H1 (cell line): ENCODE measurements at regions not wholly inside any gene's neighbourhood (a gene's known extent, or its start where the extent isn't known, plus 50 kb on each side); places are given as distances from the start of the nearest gene placed in this dataset.

Experiments used
- CTCF ChIA-PET: fragments of 300-600 bp; sonication (Branson Sonifier 250); formaldehyde crosslinking; loops from one replicate; lab custom pipeline; 2021; ENCODE audit not compliant: partially characterized antibody; lab: Charles Lee
- POLR2A ChIA-PET: fragments of 300-600 bp; sonication (Branson Sonifier 250); formaldehyde crosslinking; loops from one replicate; lab custom pipeline; 2021; ENCODE audit warnings: inconsistent platforms; ENCODE audit not compliant: partially characterized antibody; lab: Charles Lee
- DNase-seq, 2 experiments: peaks; one replicate each; pipeline versions ENCODE4 v3.0.0 to v3.0.0-alpha.2; 2010 to 2022; ENCODE audit warnings: low spot score in 2 of 2, low read depth in 1 of 2, mixed read lengths in 1 of 2
- FAIRE-seq: peaks from 2 replicates; lab custom pipeline; 2011; peaks lifted over from hg19 to GRCh38; lab: Jason Lieb, UNC
- H2AFZ ChIP-seq: 2 replicates; pipeline ENCODE4 v1.8.1; 2012; ENCODE audit warnings: low read length, inconsistent platforms
- H2AK5ac ChIP-seq: 2 replicates; pipeline ENCODE4 v1.6.1; 2013; ENCODE audit warnings: low read depth, low read length
- H2BK120ac ChIP-seq: replicated peaks from 2 replicates; pipeline ENCODE3; 2013; ENCODE audit warnings: low read depth, low read length, inconsistent platforms
- H2BK12ac ChIP-seq: 2 replicates; pipeline ENCODE4 v1.6.1; 2013; ENCODE audit warnings: low read depth, low read length
- H2BK15ac ChIP-seq: 2 replicates; pipeline ENCODE4 v1.6.1; 2013; ENCODE audit warnings: low read length
- H2BK20ac ChIP-seq: 2 replicates; pipeline ENCODE4 v1.6.1; 2013; ENCODE audit warnings: low read length
- H2BK5ac ChIP-seq: 2 replicates; pipeline ENCODE4 v1.6.1; 2013; ENCODE audit warnings: low read depth, low read length
- H3K14ac ChIP-seq: 2 replicates; pipeline ENCODE4 v1.6.1; 2013; ENCODE audit warnings: inconsistent platforms; ENCODE audit not compliant: insufficient read length
- H3K18ac ChIP-seq: 2 replicates; pipeline ENCODE4 v1.6.1; 2013; ENCODE audit warnings: low read length; ENCODE audit errors: extremely low read depth
- H3K23ac ChIP-seq: 2 replicates; pipeline ENCODE4 v1.6.1; 2013; ENCODE audit warnings: inconsistent platforms; ENCODE audit not compliant: insufficient read length
- H3K23me2 ChIP-seq: 2 replicates; pipeline ENCODE4 v1.6.1; 2013; ENCODE audit warnings: low read depth, low read length
- H3K27ac ChIP-seq: 2 replicates; pipeline ENCODE4 v1.6.1; 2011; ENCODE audit warnings: low read depth, low read length, inconsistent platforms
- H3K27me3 ChIP-seq, 4 experiments: replicated peaks in 1 of 4; 1 replicate in 1 of 4; 2 replicates in 3 of 4; pipeline versions ENCODE4 v1.6.1 to v1.8.1; 2011 to 2013; ENCODE audit warnings: low read length in 3 of 4, mild to moderate bottlenecking in 3 of 4, inconsistent platforms in 2 of 4, mixed read lengths in 2 of 4, moderate library complexity in 1 of 4; ENCODE audit not compliant: control insufficient read depth in 3 of 4, insufficient read depth in 3 of 4; ENCODE audit errors: extremely low read depth in 1 of 4
- H3K36me3 ChIP-seq, 4 experiments: 2 replicates each; pipeline versions ENCODE4 v1.6.1 to v1.8.1; 2011 to 2013; ENCODE audit warnings: mild to moderate bottlenecking in 4 of 4, low read length in 3 of 4, moderate library complexity in 2 of 4, control low read depth in 1 of 4, inconsistent platforms in 1 of 4; ENCODE audit not compliant: insufficient read depth in 4 of 4, control insufficient read depth in 2 of 4
- H3K4ac ChIP-seq: replicated peaks from 2 replicates; pipeline ENCODE3; 2013; ENCODE audit warnings: low read length, low read depth, mixed read lengths, inconsistent platforms; ENCODE audit not compliant: insufficient read length
- H3K4me1 ChIP-seq, 4 experiments: replicated peaks in 1 of 4; 1 replicate in 1 of 4; 2 replicates in 3 of 4; pipeline versions ENCODE4 v1.6.1 to v1.8.1; 2011 to 2013; ENCODE audit warnings: low read length in 3 of 4, inconsistent platforms in 2 of 4, mixed read lengths in 1 of 4; ENCODE audit not compliant: insufficient read depth in 4 of 4, control insufficient read depth in 3 of 4
- H3K4me2 ChIP-seq, 2 experiments: 2 replicates each; pipeline versions ENCODE4 v1.6.1 to v1.8.1; 2011 to 2013; ENCODE audit warnings: low read depth in 2 of 2, low read length in 2 of 2, control low read depth in 1 of 2, inconsistent platforms in 1 of 2, mild to moderate bottlenecking in 1 of 2; ENCODE audit not compliant: insufficient read depth in 1 of 2
- H3K4me3 ChIP-seq, 4 experiments: fragments of 200-600, 300-600 bp in 1 of 4; sonication (generic), shearing (Covaris generic), sonication (Bioruptor Twin) in 1 of 4; 2 replicates each; pipeline versions ENCODE4 v1.5.1 to v1.8.1; 2011 to 2016; ENCODE audit warnings: low read length in 4 of 4, low read depth in 3 of 4, control low read depth in 2 of 4, inconsistent platforms in 2 of 4, mild to moderate bottlenecking in 2 of 4, mixed read lengths in 1 of 4, moderate library complexity in 1 of 4; ENCODE audit not compliant: insufficient read depth in 2 of 4; ENCODE audit errors: extremely low read depth in 1 of 4
- H3K56ac ChIP-seq: replicated peaks from 2 replicates; pipeline ENCODE3; 2013; ENCODE audit warnings: low read depth, mild to moderate bottlenecking, mixed read lengths, low read length, inconsistent platforms; ENCODE audit not compliant: insufficient read length
- H3K79me1 ChIP-seq: 2 replicates; pipeline ENCODE4 v1.6.1; 2013; ENCODE audit warnings: low read depth, low read length, control low read depth
- H3K79me2 ChIP-seq, 2 experiments: 2 replicates each; pipeline versions ENCODE4 v1.6.1 to v1.8.1; 2012 to 2013; ENCODE audit warnings: low read length in 2 of 2, mild to moderate bottlenecking in 2 of 2, inconsistent platforms in 1 of 2; ENCODE audit not compliant: insufficient read depth in 2 of 2, control insufficient read depth in 1 of 2
- H3K9ac ChIP-seq, 4 experiments: replicated peaks in 1 of 4; 1 replicate in 1 of 4; 2 replicates in 3 of 4; pipeline versions ENCODE4 v1.6.1 to v1.8.1; 2011 to 2013; ENCODE audit warnings: low read depth in 3 of 4, low read length in 3 of 4, control low read depth in 2 of 4, mild to moderate bottlenecking in 2 of 4, moderate library complexity in 2 of 4, inconsistent platforms in 1 of 4; ENCODE audit errors: extremely low read depth in 1 of 4
- H3K9me3 ChIP-seq, 2 experiments: 2 replicates each; pipeline versions ENCODE4 v1.6.1 to v1.8.1; 2012 to 2013; ENCODE audit warnings: mild to moderate bottlenecking in 2 of 2, moderate library complexity in 2 of 2, control low read depth in 1 of 2, inconsistent platforms in 1 of 2, low read depth in 1 of 2, low read length in 1 of 2, mixed read lengths in 1 of 2; ENCODE audit not compliant: insufficient read depth in 2 of 2
- H4K20me1 ChIP-seq, 2 experiments: replicated peaks in 1 of 2; 2 replicates each; pipeline versions ENCODE3 to v1.8.1; 2011 to 2013; ENCODE audit warnings: inconsistent platforms in 2 of 2, low read length in 2 of 2, mild to moderate bottlenecking in 1 of 2; ENCODE audit not compliant: insufficient read depth in 2 of 2, control insufficient read depth in 1 of 2
- H4K5ac ChIP-seq: 2 replicates; pipeline ENCODE4 v1.6.1; 2013; ENCODE audit warnings: low read length, low read depth, mixed read lengths, inconsistent platforms; ENCODE audit not compliant: insufficient read length
- H4K8ac ChIP-seq: 2 replicates; pipeline ENCODE4 v1.8.0; 2013; ENCODE audit warnings: mild to moderate bottlenecking, moderate library complexity, low read length, inconsistent platforms; ENCODE audit not compliant: insufficient read depth; ENCODE audit errors: extremely low read depth
- H4K91ac ChIP-seq: replicated peaks from 2 replicates; pipeline ENCODE3; 2013; ENCODE audit warnings: low read length, mixed read lengths, inconsistent platforms; ENCODE audit not compliant: insufficient read length
- E2F6 ChIP-seq: IDR thresholded peaks from 2 replicates; pipeline ENCODE4 v1.6.1; 2012; ENCODE audit warnings: inconsistent platforms
- SRF ChIP-seq: IDR thresholded peaks from 2 replicates; pipeline ENCODE4 v1.6.1; 2011; ENCODE audit warnings: mild to moderate bottlenecking, low read depth, low read length, moderate library complexity
- WGBS, 2 experiments: shearing (Covaris generic) in 1 of 2; methylation state at CpG; one replicate each; pipeline versions ENCODE4 v1.1.6 to v1.1.7; 2013 to 2015; ENCODE audit warnings: low lambda C conversion rate in 2 of 2, mixed read lengths in 2 of 2, inconsistent platforms in 1 of 2, low coverage in 1 of 2, missing lambda C conversion rate in 1 of 2; ENCODE audit not compliant: insufficient replicate concordance in 2 of 2, insufficient coverage in 1 of 2, insufficient read length in 1 of 2; ENCODE audit errors: extremely low coverage in 1 of 2, missing lambda C conversion rate in 1 of 2; 5-methylcytosine and 5-hydroxymethylcytosine counted together

GRCh38 chr12:91801048-91801447, 344.6 kb downstream of the BTG1 start:
- H3K36me3 ChIP-seq = no peaks in the 10 kb centered on the region
- no peak overlapping the region for H3K56ac ChIP-seq
- no peak overlapping the region for H4K8ac ChIP-seq
- H3K18ac ChIP-seq = no peak overlapping the region
- WGBS, 2 experiments = 79% methylated on average over 1 of the region's 1 CpG; no CpG with 5 or more reads in 1 of the 2 experiments
- no peak overlapping the region for H3K14ac ChIP-seq
- ChIA-PET CTCF (interaction anchor here (2.2 kb wide), 1 partner anchor 10 kb away, joined by 15 read pairs; no protein-coding TSS in a partner anchor), POLR2A (no interaction called here)
- no peaks in the 10 kb centered on the region for H3K79me2 ChIP-seq
- H2BK120ac ChIP-seq = no peak overlapping the region
- no peak overlapping the region for H2AK5ac ChIP-seq
- H3K23ac ChIP-seq = no peak overlapping the region
- H3K27me3 ChIP-seq = no peaks in the 10 kb centered on the region
- H2BK15ac ChIP-seq = no peak overlapping the region
- H3K79me1 ChIP-seq = no peaks in the 10 kb centered on the region
- no peaks in the 10 kb centered on the region for H3K23me2 ChIP-seq
- no peak for TF ChIP-seq E2F6
- TF ChIP-seq SRF = peak; percentile 92
- no peak for DNase-seq
- no peak overlapping the region for H3K4me3 ChIP-seq
- no peak overlapping the region for H2BK12ac ChIP-seq
- no peak overlapping the region for H4K91ac ChIP-seq
- no peak overlapping the region for H4K5ac ChIP-seq
- H3K9ac ChIP-seq = no peak overlapping the region
- no peak overlapping the region for H2BK5ac ChIP-seq
- H3K27ac ChIP-seq = no peak overlapping the region
- no peaks in the 10 kb centered on the region for H3K4me1 ChIP-seq
- H4K20me1 ChIP-seq = no peaks in the 10 kb centered on the region
- H2AFZ ChIP-seq = no peak overlapping the region
- no peak overlapping the region for H2BK20ac ChIP-seq
- no peak for FAIRE-seq
- H3K9me3 ChIP-seq = 0 out of 4 replicates have a peak, but pooled peaks cover 0 to 5% of the 10 kb centered on the region in 2 experiments
- no peak overlapping the region for H3K4ac ChIP-seq
- H3K4me2 ChIP-seq = no peak overlapping the region
